Osteocyte (in vitro differentiated cells): ENCODE measurements at regions not wholly inside any gene's neighbourhood (a gene's known extent, or its start where the extent isn't known, plus 50 kb on each side); places are given as distances from the start of the nearest gene placed in this dataset.

Experiments
- DNase-seq: peaks from one replicate; pipeline ENCODE4 v3.0.0; 2021; ENCODE audit warnings: mixed read lengths; ENCODE audit not compliant: unreplicated experiment; ENCODE audit errors: extremely low spot score
- H3K27ac Mint-ChIP-seq: one replicate; pipeline ENCODE4 v1.8.0; 2021; ENCODE audit warnings: mild to moderate bottlenecking, mixed read lengths; ENCODE audit not compliant: unreplicated experiment
- H3K27me3 Mint-ChIP-seq: one replicate; pipeline ENCODE4 v1.8.0; 2021; ENCODE audit warnings: mixed read lengths; ENCODE audit not compliant: unreplicated experiment
- H3K36me3 Mint-ChIP-seq: one replicate; pipeline ENCODE4 v1.8.0; 2021; ENCODE audit warnings: mixed read lengths; ENCODE audit not compliant: unreplicated experiment
- H3K4me1 Mint-ChIP-seq: one replicate; pipeline ENCODE4 v1.8.0; 2021; ENCODE audit warnings: mixed read lengths; ENCODE audit not compliant: unreplicated experiment
- H3K4me3 Mint-ChIP-seq: one replicate; pipeline ENCODE4 v1.8.0; 2021; ENCODE audit warnings: mild to moderate bottlenecking, moderate library complexity, mixed read lengths; ENCODE audit not compliant: unreplicated experiment
- H3K9me3 Mint-ChIP-seq: one replicate; pipeline ENCODE4 v1.8.0; 2021; ENCODE audit warnings: mixed read lengths; ENCODE audit not compliant: unreplicated experiment
- CTCF ChIP-seq: fragments of 200-600 bp; sonication (generic); IDR thresholded peaks from 2 replicates; pipeline ENCODE4 v1.5.0; 2021; ENCODE audit warnings: antibody characterized with exemption, mild to moderate bottlenecking, moderate library complexity

- TF ChIP-seq CTCF = no peak
- no peak for DNase-seq
- Mint-ChIP-seq H3K27me3 (no peaks in the 10 kb centered on the region), H3K4me1 (no peaks in the 10 kb centered on the region), H3K9me3 (no peaks in the 10 kb centered on the region), H3K27ac (no peak overlapping the region), H3K4me3 (no peak overlapping the region), H3K36me3 (no peaks in the 10 kb centered on the region)
Measured at GRCh38 chr15:61545763-61546162, 316.7 kb upstream of the RORA start.

DNA sequence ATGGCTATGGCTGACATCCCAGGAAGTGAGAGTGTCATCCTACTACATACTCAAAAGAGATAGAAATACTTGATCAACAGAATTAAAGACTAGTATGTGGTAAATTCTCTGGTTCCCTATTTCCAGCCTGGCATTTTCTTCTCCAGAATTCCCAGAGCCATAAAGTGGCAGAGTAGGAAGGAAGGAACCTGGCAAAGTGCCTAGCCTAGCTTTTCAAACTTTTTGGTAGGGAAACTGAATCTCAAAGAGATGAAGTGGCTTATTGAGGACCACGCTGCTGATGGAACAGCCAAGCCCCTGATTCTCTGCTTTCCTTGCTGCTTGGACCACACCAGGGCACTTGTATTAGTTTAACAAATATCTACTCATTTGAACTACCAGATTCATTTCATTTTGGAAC, 312.4 kb upstream of the RORA start:
- Mint-ChIP-seq H3K27me3 (peaks cover 13% of the 10 kb centered on the region), H3K4me1 (no peaks in the 10 kb centered on the region), H3K4me3 (no peak overlapping the region), H3K27ac (no peak overlapping the region), H3K36me3 (no peaks in the 10 kb centered on the region), H3K9me3 (no peaks in the 10 kb centered on the region)
- DNase-seq = no peak
- TF ChIP-seq CTCF = no peak

- Mint-ChIP-seq H3K27ac (no peak overlapping the region), H3K9me3 (no peaks in the 10 kb centered on the region), H3K36me3 (no peaks in the 10 kb centered on the region), H3K4me1 (no peaks in the 10 kb centered on the region), H3K27me3 (peaks cover 18% of the 10 kb centered on the region), H3K4me3 (no peak overlapping the region)
- DNase-seq = no peak
- no peak for TF ChIP-seq CTCF
Measured at GRCh38 chr15:61537337-61537736, 308.2 kb upstream of the RORA start.

DNA sequence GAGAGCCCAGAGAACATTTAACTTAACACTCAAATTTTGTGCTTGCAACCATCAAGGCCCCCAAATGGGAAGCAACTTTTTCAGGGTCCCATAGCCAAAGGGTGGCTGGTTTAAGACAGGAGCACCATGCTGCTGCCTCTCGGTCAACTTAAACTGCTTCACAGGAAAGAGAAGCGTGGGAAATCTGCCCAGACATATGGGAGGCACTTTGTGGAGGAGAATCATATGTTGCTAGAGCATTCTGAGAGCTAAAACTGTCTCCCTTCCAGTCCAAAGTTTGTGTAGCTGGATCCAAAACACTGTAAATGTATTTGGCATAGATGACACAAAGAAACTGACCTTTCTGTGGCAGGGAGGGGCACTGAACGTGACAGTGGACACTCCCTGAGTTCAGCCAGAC, 305.9 kb upstream of the RORA start:
- H3K27ac Mint-ChIP-seq = no peak overlapping the region
- DNase-seq = no peak
- H3K36me3 Mint-ChIP-seq = no peaks in the 10 kb centered on the region
- no peaks in the 10 kb centered on the region for H3K9me3 Mint-ChIP-seq
- no peak for TF ChIP-seq CTCF
- no peak overlapping the region for H3K4me3 Mint-ChIP-seq
- no peaks in the 10 kb centered on the region for H3K4me1 Mint-ChIP-seq
- H3K27me3 Mint-ChIP-seq = peaks cover 18% of the 10 kb centered on the region

GRCh38 chr15:61530769-61531168, 301.7 kb upstream of the RORA start:
- Mint-ChIP-seq H3K27ac (no peak overlapping the region), H3K9me3 (no peaks in the 10 kb centered on the region), H3K4me1 (no peaks in the 10 kb centered on the region), H3K4me3 (no peak overlapping the region), H3K27me3 (no peaks in the 10 kb centered on the region), H3K36me3 (no peaks in the 10 kb centered on the region)
- no peak for DNase-seq
- no peak for TF ChIP-seq CTCF
